ENCODE measurements at regions not wholly inside any gene's neighbourhood (a gene's known extent, or its start where the extent isn't known, plus 50 kb on each side); places are given as distances from the start of the nearest gene placed in this dataset.

- TF ChIP-seq POLR2A (IDR thresholded peaks at IDR 0.05) = no peak
- Histone ChIP-seq H3K36me3 (no peaks in the 10 kb centered on the region), H3K4me1 (ENCODE audit: insufficient read depth) (no peaks in the 10 kb centered on the region), H3K27ac (no peak overlapping the region), H3K27me3 (no peaks in the 10 kb centered on the region), H3K4me3 (no peak overlapping the region), H3K9me3 (no peaks in the 10 kb centered on the region)
- 73 to 80% (median 75%) methylated on average over 4 of the region's 4 CpGs for WGBS, 3 donors
- intact Hi-C loops (cut with DNase I) = no loop called here
- no peak for DNase-seq
Observed at GRCh38 chr2:129888461-129888860, 91.0 kb upstream of the RAB6C start.

DNA sequence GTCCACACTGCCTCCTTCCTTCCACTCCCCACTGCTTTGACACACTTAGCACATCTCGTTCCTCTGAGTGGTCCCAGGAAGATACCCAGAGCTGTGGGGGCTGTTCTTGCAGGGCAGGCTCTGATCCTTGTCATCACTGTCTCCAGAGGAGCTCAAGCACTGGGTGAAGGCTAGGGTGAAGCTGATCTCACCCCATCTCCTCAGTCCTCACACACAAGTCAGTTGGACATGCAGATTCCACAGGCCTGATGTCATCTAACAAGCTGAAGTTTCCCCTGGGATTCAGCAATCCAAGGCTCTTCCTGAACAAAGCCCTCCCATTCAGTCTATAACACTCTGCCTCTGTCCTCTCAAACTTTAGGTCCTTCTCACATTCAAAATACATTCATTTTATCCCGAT, 90.6 kb upstream of the RAB6C start:
- Histone ChIP-seq H3K4me3 (no peak overlapping the region), H3K36me3 (no peaks in the 10 kb centered on the region), H3K4me1 (ENCODE audit: insufficient read depth) (no peaks in the 10 kb centered on the region), H3K9me3 (no peaks in the 10 kb centered on the region), H3K27me3 (no peaks in the 10 kb centered on the region), H3K27ac (no peak overlapping the region)
- WGBS, 3 donors = 56 to 65% (median 61%) methylated on average over 2 of the region's 2 CpGs
- TF ChIP-seq POLR2A (IDR thresholded peaks at IDR 0.05) (no peak), EP300 (IDR thresholded peaks at IDR 0.05) (no peak)
- TF ChIP-seq, protein P1, sequence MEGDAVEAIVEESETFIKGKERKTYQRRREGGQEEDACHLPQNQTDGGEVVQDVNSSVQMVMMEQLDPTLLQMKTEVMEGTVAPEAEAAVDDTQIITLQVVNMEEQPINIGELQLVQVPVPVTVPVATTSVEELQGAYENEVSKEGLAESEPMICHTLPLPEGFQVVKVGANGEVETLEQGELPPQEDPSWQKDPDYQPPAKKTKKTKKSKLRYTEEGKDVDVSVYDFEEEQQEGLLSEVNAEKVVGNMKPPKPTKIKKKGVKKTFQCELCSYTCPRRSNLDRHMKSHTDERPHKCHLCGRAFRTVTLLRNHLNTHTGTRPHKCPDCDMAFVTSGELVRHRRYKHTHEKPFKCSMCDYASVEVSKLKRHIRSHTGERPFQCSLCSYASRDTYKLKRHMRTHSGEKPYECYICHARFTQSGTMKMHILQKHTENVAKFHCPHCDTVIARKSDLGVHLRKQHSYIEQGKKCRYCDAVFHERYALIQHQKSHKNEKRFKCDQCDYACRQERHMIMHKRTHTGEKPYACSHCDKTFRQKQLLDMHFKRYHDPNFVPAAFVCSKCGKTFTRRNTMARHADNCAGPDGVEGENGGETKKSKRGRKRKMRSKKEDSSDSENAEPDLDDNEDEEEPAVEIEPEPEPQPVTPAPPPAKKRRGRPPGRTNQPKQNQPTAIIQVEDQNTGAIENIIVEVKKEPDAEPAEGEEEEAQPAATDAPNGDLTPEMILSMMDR (IDR thresholded peaks at IDR 0.05) = no peak
- intact Hi-C loops (cut with DNase I) = no loop called here
- DNase-seq = no peak

DNA sequence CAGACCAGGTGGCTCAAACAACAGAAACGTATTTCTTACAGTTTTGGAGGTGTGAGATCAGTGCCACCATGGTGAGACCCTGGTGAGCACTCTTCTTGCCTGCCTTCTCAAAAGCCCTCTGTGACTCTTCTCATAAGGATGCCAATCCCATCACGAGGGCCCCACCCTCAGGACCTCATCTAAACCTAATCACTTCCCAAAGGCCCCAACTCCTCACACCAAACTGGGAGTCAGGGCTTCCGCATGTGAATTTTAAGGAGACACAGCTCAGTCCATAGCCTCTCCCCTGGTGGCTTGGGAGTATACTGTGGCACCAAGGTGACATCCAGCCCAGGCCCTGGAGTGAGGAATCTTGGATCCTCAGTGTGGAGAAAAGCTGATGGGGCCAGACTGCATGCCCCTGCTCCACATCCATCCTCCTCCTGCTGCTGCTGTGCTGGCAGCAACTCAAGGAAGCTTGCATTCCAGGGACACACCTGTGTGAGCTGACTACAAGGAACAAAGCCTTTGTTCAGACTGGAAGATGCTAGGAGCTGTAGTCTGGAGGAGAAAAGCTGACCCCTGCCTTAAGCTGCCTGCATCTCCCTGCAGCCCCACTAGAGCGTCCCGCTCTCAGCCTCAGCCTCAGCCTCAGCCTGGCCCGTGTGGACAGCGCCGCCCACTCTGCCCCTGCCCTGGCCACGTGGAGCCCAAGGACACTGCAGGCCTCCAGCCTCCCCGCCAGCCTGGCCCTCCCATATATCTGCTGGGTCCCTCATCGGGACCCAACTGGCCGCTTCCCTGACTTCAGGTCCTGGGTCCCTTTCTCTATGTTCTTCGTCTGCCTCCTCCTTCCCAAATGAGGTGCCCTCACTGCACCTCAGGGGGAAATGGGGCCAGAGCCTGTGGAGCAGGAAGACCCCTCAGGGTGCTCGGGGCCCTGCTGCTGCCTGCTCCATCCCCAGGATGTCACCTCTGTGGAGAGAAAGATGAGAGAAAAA, 87.8 kb upstream of the RAB6C start:
- Histone ChIP-seq H3K4me3 (no peak overlapping the region), H3K27me3 (no peaks in the 10 kb centered on the region), H3K9me3 (no peaks in the 10 kb centered on the region), H3K4me1 (ENCODE audit: insufficient read depth) (no peaks in the 10 kb centered on the region), H3K36me3 (no peaks in the 10 kb centered on the region), H3K27ac (no peak overlapping the region)
- TF ChIP-seq POLR2A (IDR thresholded peaks at IDR 0.05) (no peak), EP300 (IDR thresholded peaks at IDR 0.05) (no peak)
- TF ChIP-seq, protein P1 (IDR thresholded peaks at IDR 0.05) = no peak
- DNase-seq = no peak
- intact Hi-C loops (cut with DNase I) = loop anchor here in 1 of 4 donors (5.0 kb wide), 1 partner anchor 1829 kb away; no protein-coding TSS in a partner anchor
- 49 to 61% (median 57%) methylated on average over 14 of the region's 14 CpGs for WGBS, 3 donors

DNA sequence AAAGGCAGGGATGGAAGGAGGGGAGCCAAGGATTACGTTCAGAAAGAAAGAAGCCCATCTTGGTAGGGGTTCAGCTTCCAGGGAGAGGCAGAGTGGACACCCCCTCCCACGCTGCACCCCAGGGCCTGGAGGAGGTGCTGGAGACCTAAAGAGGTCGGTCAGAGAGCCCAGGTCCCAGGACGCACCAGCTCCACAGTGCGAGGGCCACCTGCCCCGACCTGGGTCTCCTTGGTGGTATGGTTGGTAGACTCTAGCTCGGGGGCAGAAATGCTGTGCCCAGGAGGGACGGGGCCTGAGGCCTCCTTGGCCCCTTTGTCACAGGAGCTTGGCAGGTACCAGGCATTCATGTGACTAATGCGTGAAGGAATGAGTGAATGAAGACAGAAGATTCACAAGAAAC, 87.1 kb upstream of the RAB6C start:
- intact Hi-C loops (cut with DNase I) = loop anchor here in 1 of 4 donors (5.0 kb wide), 1 partner anchor 1830 kb away; no protein-coding TSS in a partner anchor
- DNase-seq = no peak
- H3K36me3 ChIP-seq = no peaks in the 10 kb centered on the region

More for the DNA sequence above, 87.1 kb upstream of the RAB6C start:
- Histone ChIP-seq H3K27me3 (no peaks in the 10 kb centered on the region), H3K4me3 (no peak overlapping the region), H3K9me3 (no peaks in the 10 kb centered on the region), H3K27ac (no peak overlapping the region), H3K4me1 (ENCODE audit: insufficient read depth) (no peaks in the 10 kb centered on the region)
- TF ChIP-seq, protein P1 (IDR thresholded peaks at IDR 0.05) = no peak
- no peak for TF ChIP-seq POLR2A (IDR thresholded peaks at IDR 0.05)
- TF ChIP-seq EP300 (IDR thresholded peaks at IDR 0.05) = no peak
- WGBS, 3 donors = 84 to 89% (median 87%) methylated on average over 9 of the region's 9 CpGs

All from ovary (tissue), 7 donors.